Uterus (tissue), 2 donors: ENCODE measurements at regions not wholly inside any gene's neighbourhood (a gene's known extent, or its start where the extent isn't known, plus 50 kb on each side); places are given as distances from the start of the nearest gene placed in this dataset.

Experiments
- POLR2A ChIP-seq, 2 donors: fragments of 450-650 bp; IDR thresholded peaks; one replicate each; pipeline ENCODE4 v1.6.1; 2016; ENCODE audit warnings: antibody characterized with exemption in 2 of 2, mild to moderate bottlenecking in 1 of 2, moderate library complexity in 1 of 2
- TF ChIP-seq, protein P1 (sequence below), 4 experiments: fragments of 200-600 bp in 2 of 4; fragments of 450-650 bp in 2 of 4; sonication (generic) in 2 of 4; IDR thresholded peaks; one replicate each; pipeline ENCODE4 v1.5.1; 2016 to 2019; ENCODE audit warnings: antibody characterized with exemption in 4 of 4, mild to moderate bottlenecking in 2 of 4, moderate library complexity in 1 of 4

DNA sequence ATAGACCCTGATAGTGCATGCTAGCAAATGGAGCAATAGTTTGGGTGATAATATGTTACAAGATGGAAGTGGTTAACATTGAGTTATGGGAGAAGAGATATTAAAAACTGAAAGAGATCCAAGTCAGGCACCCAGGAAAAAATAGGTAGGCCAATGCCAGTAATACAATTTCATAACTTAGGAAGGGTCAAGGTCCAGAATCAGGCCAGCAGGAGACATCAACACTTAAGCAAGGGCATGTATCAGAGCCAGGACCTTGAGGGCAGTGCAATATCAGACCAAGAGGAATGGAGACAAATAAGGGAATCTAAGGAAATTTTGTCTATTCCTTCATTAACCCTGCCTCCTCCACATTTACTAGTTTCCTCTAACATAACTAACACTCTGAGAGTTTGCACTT lies 124.1 kb upstream of the NYAP2 start:
- no peak for TF ChIP-seq POLR2A (IDR thresholded peaks at IDR 0.05)
- TF ChIP-seq, protein P1, sequence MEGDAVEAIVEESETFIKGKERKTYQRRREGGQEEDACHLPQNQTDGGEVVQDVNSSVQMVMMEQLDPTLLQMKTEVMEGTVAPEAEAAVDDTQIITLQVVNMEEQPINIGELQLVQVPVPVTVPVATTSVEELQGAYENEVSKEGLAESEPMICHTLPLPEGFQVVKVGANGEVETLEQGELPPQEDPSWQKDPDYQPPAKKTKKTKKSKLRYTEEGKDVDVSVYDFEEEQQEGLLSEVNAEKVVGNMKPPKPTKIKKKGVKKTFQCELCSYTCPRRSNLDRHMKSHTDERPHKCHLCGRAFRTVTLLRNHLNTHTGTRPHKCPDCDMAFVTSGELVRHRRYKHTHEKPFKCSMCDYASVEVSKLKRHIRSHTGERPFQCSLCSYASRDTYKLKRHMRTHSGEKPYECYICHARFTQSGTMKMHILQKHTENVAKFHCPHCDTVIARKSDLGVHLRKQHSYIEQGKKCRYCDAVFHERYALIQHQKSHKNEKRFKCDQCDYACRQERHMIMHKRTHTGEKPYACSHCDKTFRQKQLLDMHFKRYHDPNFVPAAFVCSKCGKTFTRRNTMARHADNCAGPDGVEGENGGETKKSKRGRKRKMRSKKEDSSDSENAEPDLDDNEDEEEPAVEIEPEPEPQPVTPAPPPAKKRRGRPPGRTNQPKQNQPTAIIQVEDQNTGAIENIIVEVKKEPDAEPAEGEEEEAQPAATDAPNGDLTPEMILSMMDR (IDR thresholded peaks at IDR 0.05) = no peak
